HG03457 (cell line): ENCODE measurements at regions not wholly inside any gene's neighbourhood (a gene's known extent, or its start where the extent isn't known, plus 50 kb on each side); places are given as distances from the start of the nearest gene placed in this dataset.

Experiments
- ATAC-seq: cut with Tn5 transposase; IDR thresholded peaks from one replicate; pipeline ENCODE4 v1.9.1; 2021; ENCODE audit warnings: moderate number of reproducible peaks; ENCODE audit not compliant: unreplicated experiment

DNA sequence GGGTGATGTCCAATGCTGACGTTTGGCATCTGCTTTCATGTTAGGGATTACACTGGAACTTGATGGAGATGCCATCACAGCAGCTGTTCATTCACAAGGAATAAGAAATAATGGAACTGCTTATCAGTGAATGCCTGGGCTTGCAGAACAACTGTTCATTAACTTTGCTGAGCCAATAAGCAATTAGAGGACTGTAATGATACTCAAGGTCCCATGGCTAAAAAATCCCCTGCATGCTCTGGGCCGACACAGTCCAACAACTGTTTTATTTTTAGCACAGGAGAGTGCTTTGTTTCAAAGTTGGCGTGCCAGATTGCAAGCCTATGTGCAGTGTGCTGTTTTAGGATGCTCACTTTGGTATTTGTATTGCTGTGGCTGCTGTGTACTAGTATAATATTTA lies 408.0 kb upstream of the RGPD4 start:
- ATAC-seq, result no peak

DNA sequence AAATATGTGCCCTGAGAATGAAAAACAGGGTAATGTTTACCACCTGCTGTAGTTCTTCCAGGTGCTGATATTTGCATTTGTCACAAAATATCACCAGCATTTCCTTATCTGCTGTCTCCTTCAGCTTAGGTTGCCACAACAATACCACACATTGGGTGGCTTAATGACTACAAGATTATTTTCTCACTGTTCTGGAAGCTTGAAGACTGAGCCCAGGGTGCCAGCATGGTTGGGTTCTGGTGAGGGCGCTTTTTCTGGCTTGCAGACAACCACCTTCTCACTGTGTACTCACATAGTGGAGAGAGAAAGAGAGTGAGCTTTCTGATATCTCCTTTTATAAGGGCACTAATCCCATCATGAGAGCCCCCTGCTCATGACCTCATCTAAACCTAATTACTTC lies 407.5 kb upstream of the RGPD4 start:
- no peak for ATAC-seq

DNA sequence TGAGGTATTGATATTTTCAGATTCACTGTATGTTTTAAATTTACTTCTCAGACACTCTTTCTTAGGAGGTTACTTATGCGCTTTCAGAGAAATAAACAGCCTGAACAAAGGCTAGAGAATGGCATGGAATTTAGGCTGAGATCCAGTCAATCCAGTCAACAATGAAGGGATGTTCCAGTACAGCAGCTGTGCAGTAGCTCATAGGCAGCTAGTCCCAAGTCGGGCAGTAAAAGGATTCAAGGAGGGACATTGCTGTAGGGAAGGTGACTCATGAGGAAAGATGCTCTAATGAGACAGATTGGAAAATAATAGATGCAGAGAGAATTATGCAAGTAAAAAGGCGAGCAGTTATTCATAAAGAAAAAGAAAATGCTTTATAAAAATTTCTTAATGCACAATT lies 397.9 kb upstream of the RGPD4 start:
- no peak for ATAC-seq

DNA sequence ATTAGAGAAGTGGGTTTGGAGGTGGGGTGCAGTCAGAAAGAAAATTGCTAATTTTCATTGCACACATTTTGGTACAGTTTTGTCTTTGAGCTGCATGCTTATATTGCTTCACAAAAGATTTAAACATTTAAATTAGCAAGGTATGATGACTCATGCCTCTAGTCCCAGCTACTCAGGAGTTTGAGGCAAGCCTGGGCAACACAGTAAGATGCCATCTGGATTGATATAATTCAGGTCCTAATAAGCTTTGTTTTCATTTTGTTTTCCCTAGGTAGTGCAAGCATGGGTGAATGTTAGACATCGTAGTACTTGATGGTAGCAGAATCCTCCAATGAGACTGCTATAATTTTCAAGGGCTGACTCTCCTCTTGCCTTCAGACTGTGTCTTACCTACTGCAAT lies 396.7 kb upstream of the RGPD4 start:
- ATAC-seq, result no peak

DNA sequence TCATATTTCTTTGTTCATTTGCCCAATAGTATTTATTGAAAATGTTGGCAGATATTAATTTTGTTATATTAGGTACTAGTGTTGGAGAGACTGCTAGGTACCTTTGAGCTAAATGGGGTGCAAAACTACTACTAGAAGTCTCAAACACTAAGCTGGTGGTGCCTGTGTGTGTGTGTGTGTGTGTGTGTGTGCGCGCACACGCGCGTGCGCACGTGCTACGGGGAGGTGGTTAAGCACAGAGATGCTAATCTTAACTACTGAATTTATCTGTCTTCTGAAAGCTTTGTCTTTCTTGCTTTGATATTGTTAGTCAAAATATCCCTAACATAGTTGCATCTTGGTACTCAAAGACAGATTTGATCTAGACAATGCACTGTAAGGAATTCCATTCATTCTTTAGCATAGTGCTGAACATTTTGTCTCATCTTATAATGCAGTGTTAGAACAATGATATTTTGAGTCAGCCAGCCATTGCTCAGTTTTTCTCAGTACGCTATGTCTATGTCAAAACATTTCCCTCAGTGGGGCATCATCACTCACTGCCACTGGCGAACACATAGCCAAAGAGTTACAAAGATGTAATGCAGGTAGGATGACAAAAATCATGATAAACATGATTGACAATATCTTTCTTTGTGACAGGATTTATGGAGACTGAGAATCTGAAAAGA lies 396.0 kb upstream of the RGPD4 start:
- ATAC-seq, result no peak

DNA sequence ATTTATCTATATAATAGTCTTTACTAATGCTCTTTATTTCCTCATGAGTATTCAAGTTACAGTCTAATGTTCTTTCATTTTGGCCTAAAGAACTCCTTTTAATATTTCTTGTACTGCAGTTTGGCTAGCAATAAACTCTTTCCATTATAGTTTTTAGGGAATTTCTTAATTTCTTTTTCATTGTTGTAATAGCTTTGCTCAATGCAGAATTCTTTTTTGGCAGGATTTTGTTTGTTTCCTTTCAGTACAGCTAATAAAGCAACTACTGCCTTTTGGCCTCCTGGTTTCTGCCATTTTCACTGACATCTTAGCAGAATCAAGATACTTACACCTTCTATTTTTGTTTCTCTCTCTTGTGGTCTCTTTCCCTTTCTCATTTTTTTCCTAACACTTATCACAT lies 390.4 kb upstream of the RGPD4 start:
- no peak for ATAC-seq

DNA sequence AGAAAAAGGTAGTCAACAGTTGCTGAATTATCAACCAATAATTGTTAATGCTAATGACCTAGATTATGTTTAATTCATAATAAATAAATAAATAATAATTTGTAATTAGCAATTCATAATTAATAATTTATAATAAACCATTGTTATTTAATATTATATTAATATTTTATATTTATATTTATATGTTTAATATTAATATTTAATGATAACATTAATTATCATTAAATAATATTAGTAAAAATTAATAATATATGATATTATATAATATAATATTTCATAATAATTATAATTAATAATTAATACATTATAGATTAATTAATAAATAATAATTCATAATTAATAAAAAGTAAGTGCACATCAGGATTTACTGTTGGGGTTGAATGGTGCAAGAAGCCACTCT lies 389.4 kb upstream of the RGPD4 start:
- no peak for ATAC-seq

DNA sequence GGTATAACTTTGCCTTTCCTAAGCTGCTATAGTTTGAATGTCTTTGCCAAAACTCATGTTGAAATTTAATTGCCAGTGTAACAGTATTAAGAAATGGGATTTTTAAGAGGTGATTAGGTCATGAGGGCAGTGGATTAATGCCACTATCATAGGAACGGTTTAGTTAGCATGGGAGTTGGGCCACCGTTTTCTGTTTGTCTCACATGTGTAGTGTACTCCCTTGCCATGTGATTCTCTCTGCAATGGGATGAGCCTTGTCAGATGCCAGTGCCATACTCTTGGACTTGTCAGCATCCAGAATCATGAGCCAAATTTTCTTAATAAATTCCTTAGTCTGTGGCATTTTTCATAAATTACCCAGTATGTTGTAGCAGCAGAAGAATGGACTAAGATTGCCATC lies 388.9 kb upstream of the RGPD4 start:
- ATAC-seq, result no peak

DNA sequence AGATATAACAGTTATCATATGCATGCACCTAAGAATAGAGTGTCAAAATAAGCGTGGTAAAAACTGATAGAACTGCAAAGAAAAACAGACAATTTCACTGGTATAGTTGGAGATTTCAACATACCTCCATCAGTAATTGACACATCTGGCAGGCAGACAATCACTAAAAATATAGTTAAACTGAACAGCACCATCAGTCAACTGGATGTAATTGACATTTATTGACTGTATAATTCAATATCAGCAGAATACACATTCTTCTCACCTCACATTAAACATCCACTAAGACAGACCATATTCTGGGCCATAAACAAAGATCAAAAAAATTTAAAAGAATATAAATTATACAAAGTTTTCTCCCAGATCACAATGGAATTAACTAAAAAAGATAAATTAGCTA lies 378.5 kb upstream of the RGPD4 start:
- no peak for ATAC-seq

DNA sequence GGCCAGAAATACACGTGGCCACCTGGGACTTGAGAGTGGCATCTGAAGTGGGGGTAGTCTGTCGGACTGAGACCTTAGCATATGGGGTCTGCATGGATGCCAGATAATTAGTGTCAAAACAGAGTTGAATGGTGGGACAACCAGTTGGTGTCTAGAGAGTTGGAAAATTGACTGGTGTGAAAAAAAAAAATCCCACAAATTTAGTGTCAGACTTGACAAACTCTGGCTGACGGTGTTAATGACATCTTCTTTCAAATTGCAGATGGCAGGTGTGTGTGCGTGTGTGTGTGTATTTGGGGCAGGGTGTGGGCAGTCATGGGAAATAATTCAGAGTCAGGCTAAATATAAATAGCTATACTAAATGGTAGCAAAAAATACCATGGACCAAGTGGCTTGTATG lies 365.4 kb upstream of the RGPD4 start:
- no peak for ATAC-seq

DNA sequence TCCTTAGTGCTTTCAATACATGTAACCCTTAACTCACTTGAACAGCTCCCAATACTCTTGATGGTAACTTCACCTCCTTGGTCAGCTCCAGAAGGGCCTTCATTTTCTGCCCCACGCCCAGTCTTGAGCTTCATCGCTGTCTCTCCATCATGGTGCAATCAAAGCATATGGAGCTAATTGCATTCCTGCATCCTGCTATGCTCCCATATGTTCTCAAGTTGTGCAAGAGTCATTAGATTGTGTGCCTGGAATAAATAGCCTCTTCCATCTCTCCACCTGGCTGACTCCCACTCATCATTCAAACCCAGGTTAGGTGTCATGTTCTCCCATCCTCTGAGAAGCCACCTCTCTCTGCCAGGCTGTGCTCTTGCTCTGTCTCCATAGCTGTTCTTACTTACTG lies 364.5 kb upstream of the RGPD4 start:
- ATAC-seq, result no peak

DNA sequence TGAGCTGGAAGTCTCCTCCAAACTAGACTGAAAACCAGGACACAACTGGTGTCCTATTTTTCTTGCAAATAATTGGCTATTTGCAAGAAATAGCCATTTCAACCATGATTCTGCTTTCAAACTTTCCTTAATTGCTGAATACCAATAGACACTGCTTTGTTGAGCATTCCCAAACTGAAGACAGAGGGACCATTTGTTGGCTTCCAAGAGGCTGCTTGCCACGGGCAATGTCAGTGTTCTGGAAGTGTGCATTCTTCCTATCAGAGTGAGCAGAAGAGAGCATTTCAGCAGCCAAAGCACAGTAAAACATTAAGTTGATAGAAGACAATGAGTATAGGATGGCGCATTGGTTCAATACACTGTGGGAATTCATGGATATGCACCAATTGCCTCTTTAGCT lies 360.5 kb upstream of the RGPD4 start:
- no peak for ATAC-seq

DNA sequence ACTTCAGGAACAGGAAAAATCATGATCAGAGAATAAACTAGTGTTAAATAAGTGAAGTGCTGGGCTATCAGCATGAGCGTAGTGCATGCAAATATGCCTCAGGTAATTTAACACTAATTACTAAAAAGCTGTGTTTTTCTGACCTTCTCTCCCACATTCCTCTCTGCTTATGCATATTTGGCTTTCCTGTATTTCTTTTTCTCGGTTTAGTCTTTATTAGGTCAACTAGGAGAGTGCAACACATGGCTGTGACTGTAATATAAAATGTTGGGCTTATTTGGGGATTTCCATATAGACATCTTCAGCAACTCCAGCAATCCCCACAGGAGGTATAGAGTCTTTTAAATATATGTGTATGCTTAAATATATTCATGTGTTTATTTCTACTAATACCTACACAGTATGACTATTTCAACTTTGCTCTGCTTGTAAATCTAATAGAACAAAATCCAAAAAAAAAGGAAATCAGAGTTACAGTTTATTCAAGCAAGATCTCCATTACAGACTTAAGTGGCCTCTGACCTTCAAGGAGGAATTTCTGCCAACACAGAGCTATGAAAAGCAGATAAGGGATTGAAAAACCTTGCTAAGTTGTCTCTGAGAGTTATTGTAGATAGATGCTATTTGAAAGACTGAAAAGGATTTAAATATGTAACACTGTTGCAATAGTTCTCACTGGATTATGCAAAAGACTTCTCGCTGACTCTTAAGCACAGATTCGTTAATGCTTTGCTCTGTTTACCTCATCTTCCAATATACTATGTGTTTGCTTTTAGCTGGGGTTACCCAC lies 359.5 kb upstream of the RGPD4 start:
- ATAC-seq, result no peak

DNA sequence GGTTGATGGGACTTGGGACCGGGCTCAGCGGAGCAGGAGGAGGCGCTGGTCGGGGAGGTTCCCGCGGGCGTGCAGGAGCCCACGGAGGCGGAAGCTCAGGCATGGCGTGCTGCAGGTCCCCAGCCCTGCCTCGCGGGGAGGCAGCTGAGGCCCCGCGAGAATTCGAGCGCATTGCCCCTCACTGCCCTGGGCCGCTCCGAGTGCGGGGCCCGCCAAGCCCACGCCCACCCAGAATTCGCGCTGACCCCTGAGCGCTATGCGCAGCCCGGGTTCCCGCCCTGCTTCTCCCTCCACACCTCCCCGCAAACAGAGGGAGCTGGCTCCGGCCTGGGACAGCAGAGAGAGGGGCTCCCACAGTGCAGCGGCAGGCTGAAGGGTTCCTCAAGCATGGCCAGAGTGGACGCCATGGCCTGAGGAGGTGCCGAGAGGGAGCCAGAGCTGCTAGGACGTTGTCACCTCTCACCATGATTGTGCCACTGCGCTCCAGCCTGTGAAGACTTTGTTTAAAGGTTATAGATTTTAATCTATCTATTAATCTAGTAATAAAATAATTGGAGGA lies 357.2 kb upstream of the RGPD4 start:
- ATAC-seq, result no peak

DNA sequence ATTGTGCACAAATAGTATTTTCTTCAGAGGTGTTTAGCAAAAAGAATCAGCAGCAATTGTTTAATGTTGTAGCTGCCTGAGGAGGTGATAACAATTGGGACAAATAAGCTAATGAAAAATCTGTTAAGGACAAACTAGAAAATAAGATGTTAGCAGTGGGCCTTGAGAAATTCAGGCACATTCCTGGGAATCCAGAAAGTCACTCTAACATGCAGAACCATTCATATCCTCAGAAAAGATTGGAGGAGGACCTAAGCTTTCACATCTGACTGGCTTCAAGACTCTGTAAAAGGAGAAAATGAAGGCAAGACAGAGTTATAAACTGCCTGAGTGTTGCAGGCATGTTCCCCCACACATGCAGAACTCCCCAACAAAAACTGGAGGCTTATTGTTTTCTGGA lies 353.5 kb upstream of the RGPD4 start:
- ATAC-seq, result no peak

DNA sequence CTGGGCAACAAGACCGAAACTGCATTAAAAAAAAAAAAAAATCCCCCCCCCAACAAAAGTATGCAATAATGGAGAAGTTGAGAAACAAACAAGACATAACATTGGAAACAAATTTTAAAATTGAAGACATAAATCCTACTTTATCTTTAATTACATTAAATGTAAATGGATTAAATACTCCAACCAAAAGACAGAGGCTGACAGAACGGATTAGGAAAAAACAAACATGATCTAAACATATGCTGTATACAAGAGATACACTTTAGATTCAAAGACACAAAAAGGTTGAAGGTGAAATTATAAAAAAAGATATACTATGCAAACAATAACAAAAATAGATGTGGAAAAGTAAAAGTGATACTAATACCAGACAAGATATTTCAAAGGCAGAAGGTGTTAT lies 350.8 kb upstream of the RGPD4 start:
- no peak for ATAC-seq

DNA sequence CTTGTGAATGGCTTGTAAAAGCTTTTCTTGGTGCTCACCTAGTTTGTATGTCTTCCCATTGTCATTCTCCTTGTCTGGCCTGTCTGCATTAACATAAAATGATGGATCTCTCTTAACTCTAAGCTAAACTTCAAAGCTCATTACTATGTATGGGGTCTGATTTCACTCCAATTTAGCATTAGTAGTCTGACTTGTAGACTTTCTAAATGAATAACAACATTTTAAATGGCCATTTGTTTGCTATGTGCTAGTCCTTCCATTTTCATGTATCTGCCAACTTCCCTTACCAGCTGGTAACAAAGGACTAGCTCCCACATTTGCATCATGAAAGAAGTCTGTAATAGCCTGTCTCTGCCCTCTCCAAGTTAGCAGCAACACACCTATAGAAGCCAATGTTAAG lies 324.2 kb upstream of the RGPD4 start:
- no peak for ATAC-seq

DNA sequence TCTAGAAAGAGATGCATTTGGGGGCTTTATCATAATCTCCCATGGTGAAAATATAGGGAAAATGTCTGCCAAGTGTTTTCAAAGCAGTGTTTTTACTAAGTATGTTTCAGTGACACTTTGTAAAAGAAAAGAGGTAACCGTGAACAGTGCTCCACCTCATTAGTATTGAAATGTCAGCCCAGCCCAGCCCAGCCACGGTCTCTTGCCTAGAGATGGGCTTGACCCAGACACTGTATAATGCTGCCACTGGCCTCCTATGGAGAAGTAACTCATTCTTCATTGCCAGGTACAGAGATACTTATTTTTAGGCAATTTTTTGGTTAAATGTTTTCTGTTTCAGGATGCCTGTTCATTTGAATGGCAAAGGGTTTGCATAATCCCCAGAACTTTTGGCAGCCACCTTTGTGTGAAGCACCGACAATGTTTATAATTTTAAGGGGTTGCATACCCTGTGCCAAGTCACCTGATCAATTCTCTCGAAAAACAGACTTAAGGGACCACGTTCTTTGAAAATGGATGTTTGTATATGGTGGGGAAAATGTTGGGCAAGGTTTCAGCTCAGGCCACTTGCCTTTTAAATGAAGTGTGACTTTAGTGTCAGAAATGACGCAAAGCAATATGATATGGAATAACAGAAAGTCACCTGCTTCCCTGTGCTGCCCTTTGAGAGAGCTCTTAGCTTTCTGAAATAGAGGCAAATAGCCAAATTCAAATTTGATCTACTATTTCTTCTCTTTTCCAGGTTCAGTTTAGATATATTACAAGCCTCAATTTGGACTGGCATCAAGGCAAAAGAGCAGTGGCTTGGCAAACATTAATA lies 314.5 kb upstream of the RGPD4 start:
- ATAC-seq, result no peak

DNA sequence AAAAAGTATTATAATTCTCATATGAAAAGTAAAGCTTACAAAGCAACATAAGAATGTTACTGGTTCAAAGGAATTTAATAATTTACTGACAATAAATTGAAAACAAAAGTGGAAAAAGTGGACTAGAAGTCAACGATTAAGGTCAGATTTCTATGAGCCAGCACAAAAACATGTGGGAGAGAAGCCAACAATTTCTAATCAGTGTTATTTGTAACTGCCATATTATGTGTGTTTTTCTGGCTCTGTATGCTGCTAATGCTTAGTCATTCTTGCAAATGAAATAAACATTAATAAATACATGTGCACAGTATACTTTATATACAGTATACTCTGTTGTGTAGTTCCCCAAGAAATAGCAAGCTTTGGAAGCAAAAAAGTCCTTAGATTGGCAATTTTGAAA lies 301.3 kb upstream of the RGPD4 start:
- ATAC-seq, result no peak

DNA sequence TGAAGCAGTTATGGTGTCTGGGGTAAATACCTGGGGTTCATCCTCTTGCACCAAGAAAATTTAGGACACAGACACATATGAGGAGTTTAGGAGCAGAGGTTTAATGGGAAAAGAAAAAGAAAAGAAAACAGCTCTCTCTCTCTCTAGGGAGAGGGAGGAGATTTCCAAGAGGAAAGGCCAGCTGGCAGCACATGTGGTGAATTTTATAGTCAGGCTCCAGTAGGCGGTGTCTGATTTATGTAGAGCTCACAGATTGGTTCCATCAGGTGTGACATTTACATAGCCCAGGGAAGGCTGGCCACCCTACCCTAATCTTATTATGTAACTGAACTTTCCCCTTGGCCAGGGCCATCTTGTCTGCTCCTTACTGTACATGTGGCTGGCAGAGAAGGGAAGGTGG lies 297.5 kb upstream of the RGPD4 start:
- ATAC-seq, result no peak

DNA sequence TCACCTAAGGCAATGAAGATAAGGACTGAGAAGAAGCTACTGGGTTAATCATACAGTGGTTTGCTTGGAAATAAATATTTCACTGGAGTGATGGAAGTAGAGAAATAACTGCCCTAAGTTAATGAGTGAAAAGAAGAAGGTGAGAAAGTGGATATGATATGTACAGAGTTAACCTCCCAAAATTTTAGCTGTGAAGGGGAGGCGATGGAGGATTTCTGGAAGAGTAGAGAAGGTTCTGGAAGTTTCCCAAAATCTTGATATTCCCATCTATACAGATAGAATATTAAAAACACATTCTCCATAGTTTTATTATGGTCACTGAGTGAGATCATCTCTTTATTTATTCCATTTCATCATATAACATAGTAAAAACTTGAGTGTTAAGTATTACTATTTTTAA lies 296.6 kb upstream of the RGPD4 start:
- no peak for ATAC-seq

DNA sequence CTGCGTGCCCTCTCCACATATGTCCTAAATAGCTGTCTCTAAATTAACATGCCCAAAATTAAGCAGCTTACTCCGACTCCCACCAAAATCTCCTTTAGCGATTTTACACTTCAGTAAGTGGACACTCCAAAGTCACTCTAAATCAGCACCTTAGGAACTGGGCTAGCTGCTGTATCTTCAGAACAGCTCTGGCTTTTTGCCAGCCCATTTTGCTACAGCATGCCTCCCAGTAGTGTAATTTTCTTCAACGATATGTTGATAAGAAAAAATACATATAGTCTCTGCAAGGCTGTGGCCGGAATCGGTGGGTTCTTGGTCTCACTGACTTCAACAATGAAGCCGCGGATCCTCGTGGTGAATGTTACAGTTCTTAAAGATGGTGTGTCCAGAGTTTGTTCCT lies 291.8 kb upstream of the RGPD4 start:
- no peak for ATAC-seq
